ENCODE measurements at regions not wholly inside any gene's neighbourhood (a gene's known extent, or its start where the extent isn't known, plus 50 kb on each side); places are given as distances from the start of the nearest gene placed in this dataset.
"Not testable (repeated sequence)": the region's sequence is repeated elsewhere in the genome, so short reads cannot be mapped to it uniquely, and the experiment has no call there.

DNA sequence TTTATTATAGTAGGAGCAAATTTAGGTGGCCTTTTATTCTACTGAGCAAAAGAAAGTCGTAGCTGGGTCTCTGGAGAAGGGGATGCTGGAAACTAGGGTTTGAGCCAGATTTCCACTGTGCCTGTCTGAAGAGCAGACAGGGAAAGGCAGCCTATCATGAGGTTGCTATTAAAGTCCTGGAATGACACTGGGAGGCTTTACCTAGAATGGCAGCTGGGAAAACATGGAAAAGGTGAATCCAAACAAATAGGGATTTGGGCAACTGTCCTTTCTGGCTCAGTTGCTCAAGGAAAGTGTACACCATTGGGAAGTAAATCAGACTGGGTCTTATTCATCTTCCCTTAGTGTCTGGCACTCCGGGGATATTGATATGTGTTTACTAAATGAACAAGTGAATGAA, 154.6 kb downstream of the MTX2 start:
- no peak overlapping the region for H3K27ac Mint-ChIP-seq
- Histone ChIP-seq H3K36me3 (ENCODE audit: control insufficient read depth in 2 of 3, insufficient read depth in 3 of 3, low read length in 3 of 3) (no peaks in the 10 kb centered on the region), H3K27ac (ENCODE audit: low read depth, low read length) (no peak overlapping the region), H3K9me3 (ENCODE audit: control insufficient read depth in 2 of 3, low read length in 3 of 3) (no peaks in the 10 kb centered on the region), H3K4me3 (ENCODE audit: low read length) (no peak overlapping the region), H3K4me1 (ENCODE audit: control insufficient read depth in 2 of 2, insufficient read depth in 2 of 2, low read length in 2 of 2) (no peaks in the 10 kb centered on the region), H3K27me3 (ENCODE audit: control insufficient read depth in 2 of 2, insufficient read depth in 2 of 2, low read length in 2 of 2) (peaks cover 0 to 3% of the 10 kb centered on the region in 2 donors)
- CTCF ChIA-PET, result no interaction called here
- H3K4me3 Mint-ChIP-seq, result no peak overlapping the region
- H3K4me1 Mint-ChIP-seq, result no peaks in the 10 kb centered on the region
- POLR2A ChIA-PET, result no interaction called here
- no peak for DNase-seq
- intact Hi-C loops (cut with micrococcal nuclease), result no loop called here
- no peak for ATAC-seq
- H3K9me3 Mint-ChIP-seq, result peaks cover 0 to 4% (median 0%) of the 10 kb centered on the region in 11 donors
- peaks cover 17 to 41% (median 30%) of the 10 kb centered on the region in 5 donors for H3K27me3 Mint-ChIP-seq
- no peaks in the 10 kb centered on the region for H3K36me3 Mint-ChIP-seq

DNA sequence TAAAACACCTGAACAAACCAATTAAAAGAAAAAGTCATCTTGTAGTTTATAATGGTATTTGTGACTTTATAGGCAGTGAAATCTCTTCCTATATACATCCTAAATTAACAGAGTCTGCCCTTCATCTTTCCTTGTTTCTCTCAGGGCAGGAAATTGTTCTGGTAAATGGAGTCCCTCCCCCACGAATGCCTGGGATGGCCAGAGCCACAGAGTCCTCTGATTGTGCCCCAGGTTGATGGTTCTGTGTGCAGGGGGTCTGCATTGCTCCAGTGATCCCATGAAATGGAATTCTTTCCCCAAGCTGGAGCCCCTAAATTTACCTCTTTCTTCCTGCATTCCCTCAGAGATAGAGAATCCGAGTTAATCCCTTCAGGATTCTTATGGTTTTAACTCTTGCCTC, 155.5 kb downstream of the MTX2 start:
- H3K9me3 Mint-ChIP-seq, result peaks cover 0 to 5% (median 0%) of the 10 kb centered on the region in 11 donors

GRCh38 chr2:176427549-176427948, 158.3 kb downstream of the MTX2 start:
- H3K27me3 ChIP-seq (ENCODE audit: control insufficient read depth in 2 of 2, insufficient read depth in 2 of 2, low read length in 2 of 2), result peaks cover 0 to 3% of the 10 kb centered on the region in 2 donors
- no peaks in the 10 kb centered on the region for H3K36me3 ChIP-seq (ENCODE audit: control insufficient read depth in 2 of 3, insufficient read depth in 3 of 3, low read length in 3 of 3)
- intact Hi-C loops (cut with micrococcal nuclease), result no loop called here
- H3K27ac ChIP-seq (ENCODE audit: low read depth, low read length), result no peak overlapping the region
- Mint-ChIP-seq H3K27me3 (peaks cover 14 to 43% (median 39%) of the 10 kb centered on the region in 5 donors), H3K4me1 (peaks cover 0 to 2% (median 0%) of the 10 kb centered on the region in 7 donors), H3K9me3 (peaks cover 0 to 6% (median 0%) of the 10 kb centered on the region in 11 donors), H3K27ac (no peak overlapping the region), H3K4me3 (no peak overlapping the region), H3K36me3 (no peaks in the 10 kb centered on the region)
- H3K4me3 ChIP-seq (ENCODE audit: low read length), result no peak overlapping the region
- no peak for ATAC-seq
- no peak for DNase-seq
- ChIA-PET CTCF (no interaction called here), POLR2A (no interaction called here)
- no peaks in the 10 kb centered on the region for H3K4me1 ChIP-seq (ENCODE audit: control insufficient read depth in 2 of 2, insufficient read depth in 2 of 2, low read length in 2 of 2)
- H3K9me3 ChIP-seq (ENCODE audit: control insufficient read depth in 2 of 3, low read length in 3 of 3), result no peaks in the 10 kb centered on the region

More for the DNA sequence above, 155.5 kb downstream of the MTX2 start:
- H3K4me1 ChIP-seq (ENCODE audit: control insufficient read depth in 2 of 2, insufficient read depth in 2 of 2, low read length in 2 of 2), result no peaks in the 10 kb centered on the region
- CTCF ChIA-PET, result no interaction called here
- no peak overlapping the region for H3K27ac ChIP-seq (ENCODE audit: low read depth, low read length)
- no peaks in the 10 kb centered on the region for H3K9me3 ChIP-seq (ENCODE audit: control insufficient read depth in 2 of 3, low read length in 3 of 3)
- intact Hi-C loops (cut with micrococcal nuclease), result no loop called here
- POLR2A ChIA-PET, result no interaction called here
- ATAC-seq (no peak), DNase-seq (no peak)
- peaks cover 0 to 3% of the 10 kb centered on the region in 2 donors for H3K27me3 ChIP-seq (ENCODE audit: control insufficient read depth in 2 of 2, insufficient read depth in 2 of 2, low read length in 2 of 2)
- H3K4me3 ChIP-seq (ENCODE audit: low read length), result no peak overlapping the region
- H3K27me3 Mint-ChIP-seq, result peaks cover 14 to 41% (median 35%) of the 10 kb centered on the region in 5 donors
- H3K27ac Mint-ChIP-seq, result no peak overlapping the region
- H3K4me3 Mint-ChIP-seq, result no peak overlapping the region
- peaks cover 0 to 2% (median 0%) of the 10 kb centered on the region in 7 donors for H3K4me1 Mint-ChIP-seq
- H3K36me3 Mint-ChIP-seq, result no peaks in the 10 kb centered on the region
- H3K36me3 ChIP-seq (ENCODE audit: control insufficient read depth in 2 of 3, insufficient read depth in 3 of 3, low read length in 3 of 3), result no peaks in the 10 kb centered on the region

- intact Hi-C loops (cut with micrococcal nuclease); POLR2A ChIA-PET; H3K4me1 Mint-ChIP-seq; H3K36me3 ChIP-seq (ENCODE audit: control insufficient read depth in 2 of 3, insufficient read depth in 3 of 3, low read length in 3 of 3); CTCF ChIA-PET; H3K4me3 ChIP-seq (ENCODE audit: low read length); ATAC-seq; H3K9me3 Mint-ChIP-seq; H3K27me3 ChIP-seq (ENCODE audit: control insufficient read depth in 2 of 2, insufficient read depth in 2 of 2, low read length in 2 of 2); H3K27ac Mint-ChIP-seq; H3K4me3 Mint-ChIP-seq; H3K36me3 Mint-ChIP-seq; H3K9me3 ChIP-seq (ENCODE audit: control insufficient read depth in 2 of 3, low read length in 3 of 3); DNase-seq; H3K27ac ChIP-seq (ENCODE audit: low read depth, low read length); H3K4me1 ChIP-seq (ENCODE audit: control insufficient read depth in 2 of 2, insufficient read depth in 2 of 2, low read length in 2 of 2): not testable (repeated sequence)
- H3K27me3 Mint-ChIP-seq, result peaks cover 25 to 47% (median 36%) of the 10 kb centered on the region in 5 donors
Measured at GRCh38 chr2:176428944-176429469, 159.8 kb downstream of the MTX2 start.

- peaks cover 0 to 7% of the 10 kb centered on the region in 2 donors for H3K27me3 ChIP-seq (ENCODE audit: control insufficient read depth in 2 of 2, insufficient read depth in 2 of 2, low read length in 2 of 2)
- no peak overlapping the region for H3K27ac Mint-ChIP-seq
- H3K27me3 Mint-ChIP-seq, result peaks cover 25 to 73% (median 56%) of the 10 kb centered on the region in 5 donors
- no peak overlapping the region for H3K4me3 ChIP-seq (ENCODE audit: low read length)
- peaks cover 0 to 3% (median 0%) of the 10 kb centered on the region in 5 donors for H3K36me3 Mint-ChIP-seq
- ATAC-seq (no peak), DNase-seq (no peak)
- no peaks in the 10 kb centered on the region for H3K4me1 ChIP-seq (ENCODE audit: control insufficient read depth in 2 of 2, insufficient read depth in 2 of 2, low read length in 2 of 2)
- no peak overlapping the region for H3K27ac ChIP-seq (ENCODE audit: low read depth, low read length)
- peaks cover 0 to 18% (median 11%) of the 10 kb centered on the region in 11 donors for H3K9me3 Mint-ChIP-seq
- ChIA-PET POLR2A (no interaction called here), CTCF (no interaction called here)
- intact Hi-C loops (cut with micrococcal nuclease), result no loop called here
- no peaks in the 10 kb centered on the region for H3K36me3 ChIP-seq (ENCODE audit: control insufficient read depth in 2 of 3, insufficient read depth in 3 of 3, low read length in 3 of 3)
- peaks cover 0 to 2% (median 0%) of the 10 kb centered on the region in 7 donors for H3K4me1 Mint-ChIP-seq
- H3K9me3 ChIP-seq (ENCODE audit: control insufficient read depth in 2 of 3, low read length in 3 of 3), result peaks cover 0 to 3% (median 0%) of the 10 kb centered on the region in 3 experiments
- H3K4me3 Mint-ChIP-seq, result no peak overlapping the region
Measured at GRCh38 chr2:176432434-176432833, 163.2 kb downstream of the MTX2 start.

DNA sequence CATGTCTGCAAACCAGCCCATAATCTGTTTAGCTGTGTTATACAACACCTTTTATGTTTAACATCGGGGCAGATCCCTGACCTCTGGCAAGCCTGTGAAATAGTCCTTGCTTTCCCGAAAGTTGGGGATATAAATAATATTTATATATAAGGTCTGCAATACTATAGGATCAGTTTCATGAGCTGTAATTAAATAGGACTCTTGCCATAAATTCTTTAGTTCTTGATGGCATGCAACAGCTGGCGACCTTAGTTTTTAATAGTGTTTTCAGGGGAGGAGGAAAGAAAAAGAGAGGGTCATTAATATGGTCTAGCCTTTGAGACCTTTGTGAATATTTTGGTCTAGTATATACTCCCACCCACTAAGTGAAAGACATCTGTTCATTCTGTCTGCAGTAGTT, 166.5 kb downstream of the MTX2 start:
- CTCF ChIA-PET, result no interaction called here
- Mint-ChIP-seq H3K9me3 (peaks cover 0 to 18% (median 11%) of the 10 kb centered on the region in 11 donors), H3K36me3 (peaks cover 0 to 3% (median 0%) of the 10 kb centered on the region in 5 donors), H3K27ac (no peak overlapping the region), H3K4me3 (no peak overlapping the region), H3K27me3 (peaks cover 28 to 64% (median 52%) of the 10 kb centered on the region in 5 donors), H3K4me1 (no peaks in the 10 kb centered on the region)
- Histone ChIP-seq H3K9me3 (ENCODE audit: control insufficient read depth in 2 of 3, low read length in 3 of 3) (peaks cover 0 to 3% (median 0%) of the 10 kb centered on the region in 3 experiments), H3K4me1 (ENCODE audit: control insufficient read depth in 2 of 2, insufficient read depth in 2 of 2, low read length in 2 of 2) (no peaks in the 10 kb centered on the region), H3K36me3 (ENCODE audit: control insufficient read depth in 2 of 3, insufficient read depth in 3 of 3, low read length in 3 of 3) (no peaks in the 10 kb centered on the region), H3K4me3 (ENCODE audit: low read length) (no peak overlapping the region), H3K27ac (ENCODE audit: low read depth, low read length) (no peak overlapping the region), H3K27me3 (ENCODE audit: control insufficient read depth in 2 of 2, insufficient read depth in 2 of 2, low read length in 2 of 2) (peaks cover 0 to 4% of the 10 kb centered on the region in 2 donors)
- ATAC-seq (no peak), DNase-seq (no peak)
- POLR2A ChIA-PET, result no interaction called here
- intact Hi-C loops (cut with micrococcal nuclease), result no loop called here

DNA sequence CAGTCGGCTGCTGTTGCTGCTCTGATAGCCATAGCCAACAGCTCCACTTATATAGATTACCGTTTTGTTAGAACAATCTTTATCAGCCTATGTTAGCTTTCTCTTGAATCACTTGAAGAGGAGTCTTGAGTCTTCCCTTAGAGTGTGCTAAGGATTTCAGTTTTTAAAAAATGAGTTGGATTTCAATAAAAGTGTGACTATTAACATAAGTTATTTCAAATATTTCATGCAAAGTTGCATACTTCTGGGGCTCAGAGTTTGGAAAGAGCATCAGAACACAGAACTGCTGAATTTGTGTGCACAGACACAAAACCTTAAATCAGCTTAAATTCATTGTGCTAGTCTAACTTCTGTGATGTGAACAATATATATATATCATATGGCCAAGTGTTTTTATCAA, 174.7 kb downstream of the MTX2 start:
- H3K27me3 Mint-ChIP-seq, result peaks cover 15 to 25% (median 19%) of the 10 kb centered on the region in 5 donors
- no peak overlapping the region for H3K4me3 Mint-ChIP-seq
- H3K9me3 ChIP-seq (ENCODE audit: control insufficient read depth in 2 of 3, low read length in 3 of 3), result no peaks in the 10 kb centered on the region
- H3K27ac Mint-ChIP-seq, result no peak overlapping the region
- H3K9me3 Mint-ChIP-seq, result no peaks in the 10 kb centered on the region
- ChIA-PET CTCF (no interaction called here), POLR2A (no interaction called here)
- no peaks in the 10 kb centered on the region for H3K36me3 ChIP-seq (ENCODE audit: control insufficient read depth in 2 of 3, insufficient read depth in 3 of 3, low read length in 3 of 3)
- no peak overlapping the region for H3K27ac ChIP-seq (ENCODE audit: low read depth, low read length)
- H3K4me1 Mint-ChIP-seq, result peaks cover 0 to 8% (median 0%) of the 10 kb centered on the region in 7 donors
- intact Hi-C loops (cut with micrococcal nuclease), result no loop called here
- no peak overlapping the region for H3K4me3 ChIP-seq (ENCODE audit: low read length)
- H3K4me1 ChIP-seq (ENCODE audit: control insufficient read depth in 2 of 2, insufficient read depth in 2 of 2, low read length in 2 of 2), result no peaks in the 10 kb centered on the region
- no peaks in the 10 kb centered on the region for H3K36me3 Mint-ChIP-seq
- no peak for ATAC-seq
- no peak for DNase-seq
- H3K27me3 ChIP-seq (ENCODE audit: control insufficient read depth in 2 of 2, insufficient read depth in 2 of 2, low read length in 2 of 2), result no peaks in the 10 kb centered on the region
